Hematopoietic multipotent progenitor cell treated with erythropoietin and hydrocortisone succinate and interleukin-3 and kit ligand, for 17 days (in vitro differentiated cells): ENCODE measurements at regions not wholly inside any gene's neighbourhood (a gene's known extent, or its start where the extent isn't known, plus 50 kb on each side); places are given as distances from the start of the nearest gene placed in this dataset.
"Not testable (repeated sequence)": the region's sequence is repeated elsewhere in the genome, so short reads cannot be mapped to it uniquely, and the experiment has no call there.

ENCODE experiments used
- DNase-seq: peaks from one replicate; pipeline ENCODE4 v3.0.0-alpha.2; 2015; ENCODE audit warnings: low spot score

DNA sequence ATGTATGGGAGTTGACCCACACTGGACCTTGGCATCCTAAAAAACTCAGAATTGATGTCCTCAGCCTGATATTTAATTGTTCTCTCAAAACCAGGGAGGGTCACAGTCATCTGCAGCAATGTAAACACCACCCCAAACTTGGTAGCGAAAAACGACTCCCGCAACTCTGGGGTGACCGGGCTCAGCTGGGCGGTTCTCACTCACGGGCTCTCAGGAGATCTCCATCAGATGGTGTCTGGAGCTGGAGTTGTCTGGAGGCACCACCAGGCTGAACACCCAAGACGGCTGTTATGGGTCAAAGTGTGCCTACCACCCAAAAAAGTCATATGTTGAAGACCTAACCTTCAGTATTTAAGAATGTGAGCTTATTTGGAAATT lies 50.9 kb upstream of the NXT1 start:
- DNase-seq, result no peak

DNA sequence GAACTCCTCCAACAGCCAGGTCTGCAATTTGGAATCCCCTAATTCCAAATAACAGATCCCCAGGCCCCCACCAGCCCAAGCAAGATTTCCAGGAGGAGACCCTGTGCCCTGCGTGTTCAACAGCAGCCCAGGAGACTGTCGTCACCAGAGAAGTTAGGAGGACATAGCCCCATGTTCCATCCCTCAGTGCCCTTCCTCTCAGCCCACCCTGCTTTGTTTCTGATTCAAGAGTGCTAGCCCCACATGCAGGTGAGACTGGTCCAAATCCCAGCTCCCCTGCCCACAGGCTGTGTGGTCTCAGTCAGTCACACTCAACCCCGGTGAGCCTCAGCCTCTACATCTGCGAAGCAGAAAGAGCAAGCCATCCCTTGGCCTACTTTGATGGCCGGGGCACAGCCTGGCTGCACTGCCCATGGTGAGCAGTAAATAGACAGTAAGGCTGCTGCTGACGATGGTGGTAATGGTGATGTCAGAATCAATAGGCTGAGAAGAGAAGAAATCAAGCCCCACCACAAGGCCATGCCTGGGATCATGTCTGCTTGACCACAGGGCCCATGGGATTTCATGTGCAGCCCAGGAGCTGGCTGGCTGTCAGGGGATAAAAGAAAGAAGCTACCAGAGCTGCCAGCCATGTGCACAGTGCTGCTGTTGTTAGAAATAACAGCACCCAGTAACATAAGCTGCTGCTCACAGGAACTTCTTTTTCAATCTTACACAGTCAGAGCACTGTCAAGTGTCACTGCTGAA lies 51.5 kb upstream of the NXT1 start:
- DNase-seq, result no peak

DNA sequence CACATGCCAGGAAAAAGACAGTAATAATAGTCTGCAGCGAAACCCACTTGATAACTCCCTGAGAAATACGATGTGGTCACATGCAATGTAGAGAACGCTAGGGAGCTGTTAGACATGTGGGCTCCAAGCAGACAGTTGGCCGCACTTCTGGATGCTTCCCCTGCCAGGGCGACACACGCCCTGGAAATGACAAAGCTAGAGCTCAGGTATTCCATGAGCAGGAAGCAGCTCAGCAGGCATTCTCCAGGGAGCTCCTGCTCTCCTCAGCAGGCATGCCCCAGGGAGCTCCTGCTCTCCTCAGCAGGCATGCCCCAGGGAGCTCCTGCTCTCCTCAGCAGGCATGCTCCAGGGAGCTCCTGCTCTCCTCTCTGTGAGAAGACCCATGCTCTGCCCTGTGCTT lies 52.4 kb upstream of the NXT1 start:
- DNase-seq, result no peak

DNA sequence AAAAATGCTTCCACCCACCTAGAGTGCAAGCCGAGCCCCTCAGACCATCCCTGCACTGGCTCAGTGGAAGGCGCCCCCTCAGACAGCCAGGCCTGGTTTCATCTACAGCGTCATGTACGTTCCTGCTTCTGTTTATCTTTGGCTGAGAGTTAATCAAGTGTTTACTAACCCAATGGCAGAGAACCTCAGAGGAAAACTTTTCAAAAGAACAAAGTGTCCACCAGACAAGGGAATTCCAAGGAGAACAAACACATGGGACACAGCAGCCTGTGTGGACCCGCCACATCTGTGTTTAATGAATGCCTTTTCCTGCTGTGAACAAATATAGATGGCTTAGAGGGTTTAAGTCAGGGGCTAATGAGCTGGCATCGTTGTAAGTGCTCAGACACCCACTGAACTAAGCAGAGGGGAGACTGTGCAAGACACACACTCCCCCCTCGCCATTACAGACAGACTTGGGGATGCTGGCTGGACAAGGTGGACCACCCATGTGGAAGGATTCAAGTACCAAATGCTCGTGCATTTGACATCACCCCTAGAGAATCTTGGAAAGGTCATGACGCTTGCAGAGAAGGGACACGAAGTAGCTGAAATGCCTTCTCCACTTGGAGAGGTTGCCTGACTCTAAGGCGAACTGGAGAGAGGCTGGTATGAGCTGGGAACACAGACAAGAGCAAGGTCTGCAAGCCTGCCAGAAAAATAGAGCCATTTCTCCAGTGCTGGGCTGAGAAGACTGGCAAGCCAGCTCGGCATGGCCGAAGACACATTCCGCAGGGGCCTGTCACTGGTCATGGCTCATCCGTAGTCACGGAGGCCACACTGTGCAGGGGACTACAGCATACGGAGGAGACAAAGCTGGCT lies 53.5 kb upstream of the NXT1 start:
- DNase-seq, result no peak

DNA sequence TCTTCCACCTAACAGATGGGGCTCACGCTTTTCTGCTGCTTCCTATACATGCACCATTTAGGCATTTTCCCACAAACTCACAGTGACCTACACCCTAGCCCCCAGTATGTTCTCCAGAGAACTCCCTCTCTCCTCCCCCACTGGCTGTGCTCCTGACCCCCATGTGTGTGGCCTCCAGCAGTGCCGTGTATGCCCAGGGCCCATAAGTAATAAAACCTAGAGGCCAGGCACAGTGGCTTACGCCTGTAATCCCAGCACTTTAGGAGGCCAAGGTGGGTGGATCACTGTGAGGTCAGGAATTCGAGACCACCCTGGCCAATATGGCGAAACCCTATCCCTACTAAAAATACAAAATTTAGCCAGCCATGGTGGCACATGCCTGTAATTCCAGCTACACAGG lies 54.7 kb upstream of the NXT1 start:
- no peak for DNase-seq

DNA sequence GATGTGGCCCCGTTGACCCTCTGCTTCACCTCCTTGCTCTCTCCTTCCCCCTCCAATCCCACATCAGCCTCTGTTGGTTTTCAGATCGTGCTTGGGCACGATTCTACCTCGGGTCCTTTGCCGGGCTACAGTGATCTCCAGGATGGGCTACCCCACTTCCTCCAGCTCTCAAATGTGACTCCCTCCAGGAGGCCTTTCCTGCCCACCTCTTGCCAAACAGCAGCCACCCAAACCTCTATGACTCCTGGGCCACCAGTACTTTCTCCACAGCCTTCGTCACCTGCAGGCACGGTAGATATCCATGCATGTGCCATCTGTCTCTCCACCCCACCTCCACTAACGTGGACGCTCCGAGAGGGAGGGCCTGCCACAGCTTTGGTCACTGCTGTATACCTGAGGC lies 55.9 kb upstream of the NXT1 start:
- DNase-seq, result no peak

DNA sequence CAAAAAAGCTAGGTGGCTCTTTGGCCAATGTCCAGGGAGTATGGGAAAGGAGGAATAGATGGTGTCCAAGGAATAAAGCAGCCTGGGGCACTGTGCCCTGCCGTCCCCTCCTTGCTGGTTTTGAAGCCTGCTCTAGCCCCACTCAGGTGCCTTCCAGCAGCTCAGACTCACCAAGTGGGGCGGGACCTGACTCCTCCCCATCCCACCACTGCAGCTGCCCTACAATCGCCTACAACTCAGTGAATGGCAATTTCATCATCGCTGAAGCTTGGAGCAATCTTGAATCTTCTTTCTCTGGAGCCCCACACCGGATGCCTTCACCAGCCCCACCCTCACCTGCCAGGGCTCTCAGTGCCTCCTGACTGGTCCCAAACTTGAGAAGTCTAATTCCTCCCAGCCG lies 56.4 kb upstream of the NXT1 start:
- DNase-seq, result no peak

DNA sequence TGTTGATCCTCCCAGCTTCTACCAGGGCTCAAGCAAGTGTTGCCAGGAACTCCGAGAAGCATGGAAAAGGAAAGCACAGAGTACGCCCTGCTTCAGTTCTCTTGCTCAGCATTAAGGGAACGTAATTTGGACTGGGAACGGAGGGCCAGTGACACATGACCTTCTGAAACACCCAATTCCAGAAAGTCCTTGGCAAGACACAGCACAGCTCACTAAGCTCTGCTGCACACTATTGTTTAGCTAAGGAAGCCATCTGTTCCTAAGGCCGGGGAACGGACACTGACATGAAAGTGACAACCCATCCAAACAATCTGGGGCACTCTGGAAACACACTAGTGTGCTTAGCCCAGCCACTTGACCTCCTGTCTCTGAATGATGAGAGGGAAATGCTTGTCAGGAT lies 56.9 kb upstream of the NXT1 start:
- DNase-seq, result no peak

DNA sequence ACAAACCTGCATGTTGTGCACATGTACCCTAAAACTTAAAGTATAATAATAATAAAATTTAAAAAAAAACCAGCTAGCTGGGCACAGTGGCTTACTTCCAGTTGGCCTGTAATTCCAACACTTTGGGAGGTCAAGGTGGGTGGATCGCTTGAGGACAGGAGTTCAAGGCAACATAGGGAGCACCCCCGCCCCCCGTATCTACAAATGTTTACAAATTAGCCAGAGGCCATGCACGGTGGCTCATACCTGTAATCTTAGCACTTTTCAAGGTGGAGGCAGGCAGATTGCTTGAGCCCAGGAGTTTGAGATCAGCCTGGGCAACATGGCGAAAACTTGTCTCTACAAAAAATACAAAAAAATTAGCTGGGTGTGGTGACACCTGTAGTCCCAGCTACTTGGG lies 58.3 kb upstream of the NXT1 start:
- DNase-seq, result not testable (repeated sequence)

DNA sequence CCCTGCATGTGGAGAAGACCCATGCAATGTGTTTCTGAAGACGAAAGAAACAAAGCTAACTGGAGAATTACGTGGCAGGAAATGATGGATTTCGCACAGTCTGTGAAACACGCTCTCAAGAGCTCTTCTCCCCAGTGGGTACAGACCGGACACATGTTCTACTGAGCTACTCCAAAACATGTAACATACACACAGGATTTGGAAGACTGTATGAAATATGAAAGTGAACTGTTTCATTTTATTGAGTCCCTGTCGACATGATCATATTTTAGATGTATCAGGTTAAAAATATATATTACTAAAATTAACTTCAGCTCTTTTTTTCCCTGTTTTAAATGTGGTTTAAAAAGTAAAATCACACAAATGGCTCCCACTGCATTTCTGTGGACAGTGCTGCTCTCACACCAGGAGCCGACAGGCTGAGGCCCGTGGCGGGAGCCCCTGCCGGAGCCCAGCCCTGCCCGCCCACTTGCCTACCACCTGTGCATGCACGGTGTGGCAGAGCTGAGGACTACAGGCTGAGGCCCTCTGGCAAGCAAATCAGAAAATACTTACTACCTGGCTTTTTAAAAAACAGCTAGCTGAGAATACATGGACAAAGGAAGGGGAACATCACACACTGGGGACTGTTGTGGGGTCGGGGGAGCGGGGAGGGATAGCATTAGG lies 58.9 kb upstream of the NXT1 start:
- no peak for DNase-seq

DNA sequence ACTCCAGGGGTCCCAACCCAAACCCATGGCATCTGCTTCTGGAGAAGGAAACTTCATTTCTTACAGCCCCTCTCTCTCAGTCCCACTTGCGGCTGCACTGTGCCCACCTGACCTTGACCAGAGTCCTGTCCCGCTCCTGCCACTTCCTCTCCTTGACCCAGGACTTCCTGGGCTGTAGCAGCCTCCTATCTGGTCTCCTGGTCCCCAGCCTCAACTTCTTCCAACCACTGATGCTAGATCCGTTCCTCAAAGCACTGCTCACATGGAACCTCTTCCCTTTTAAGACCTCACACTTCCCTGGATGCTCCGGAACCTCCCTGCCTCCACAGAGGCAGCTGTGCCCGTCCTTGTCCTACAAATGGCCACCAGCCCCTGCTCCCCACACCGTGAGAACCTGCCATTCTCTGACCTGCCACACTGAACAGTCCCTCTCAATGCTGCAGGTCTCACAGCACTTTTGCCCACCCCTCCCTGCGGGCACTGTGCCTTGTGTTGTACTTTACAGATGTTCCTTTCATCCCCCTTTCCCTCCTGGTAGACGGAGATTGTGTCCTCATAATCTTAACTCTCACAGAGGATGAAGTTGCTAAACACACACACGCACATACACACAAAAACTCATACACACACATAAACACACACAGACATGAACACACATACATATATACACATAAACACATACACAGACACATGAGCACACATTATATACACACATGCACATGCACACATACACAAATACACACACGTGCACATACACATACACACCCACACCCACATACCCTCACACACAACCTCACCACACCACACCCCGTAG lies 59.6 kb upstream of the NXT1 start:
- DNase-seq, result no peak

DNA sequence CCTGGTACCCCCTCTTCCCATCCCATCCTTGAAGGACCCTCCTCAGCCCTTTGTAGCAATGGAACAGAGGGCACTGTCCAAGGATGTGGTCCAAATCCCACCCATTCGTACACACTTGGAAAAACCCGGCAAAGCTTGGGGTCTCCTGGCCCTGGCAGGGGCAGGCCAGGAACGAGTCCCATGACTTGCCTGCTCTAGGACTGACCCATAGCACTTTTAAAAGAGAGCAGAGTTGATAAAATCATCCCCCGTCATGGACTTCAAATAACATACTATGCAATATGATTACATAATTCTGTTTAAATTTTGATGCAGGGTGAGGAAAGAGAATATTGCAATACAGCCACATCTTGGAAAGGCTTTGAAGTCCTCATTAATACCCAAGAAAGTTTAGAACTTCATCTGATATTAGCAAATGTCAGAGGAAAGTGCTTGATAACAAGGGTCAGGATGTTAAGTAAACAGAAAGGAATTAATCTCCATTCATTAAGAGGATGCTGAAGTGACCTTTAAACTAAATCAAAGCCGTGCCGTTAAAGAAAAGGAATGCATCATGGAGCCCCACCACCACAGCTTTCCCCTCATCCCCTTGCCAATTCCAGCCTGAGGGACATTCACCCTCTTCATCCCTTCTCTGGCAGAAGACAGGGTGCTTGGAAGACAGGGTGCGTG lies 60.7 kb upstream of the NXT1 start:
- no peak for DNase-seq

DNA sequence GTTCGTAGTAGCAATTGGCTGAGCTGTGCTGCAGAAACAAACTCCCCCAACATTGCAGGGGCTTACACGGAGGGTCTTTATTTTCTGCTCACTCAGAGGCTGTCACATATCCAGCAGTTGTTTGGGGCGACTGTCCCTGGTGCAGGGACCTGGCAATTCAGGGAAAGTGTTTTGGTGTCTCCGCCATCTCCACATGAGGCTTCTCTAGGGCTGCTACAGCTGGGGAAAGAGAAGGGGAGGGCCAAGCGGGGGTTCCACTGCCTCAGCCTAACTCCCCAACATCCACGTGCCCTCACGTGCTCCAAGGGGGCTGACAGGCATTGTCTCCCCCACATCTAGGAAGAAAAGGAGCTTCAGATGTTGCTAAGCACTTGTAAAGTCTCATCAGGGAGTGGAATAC lies 61.3 kb upstream of the NXT1 start:
- no peak for DNase-seq

DNA sequence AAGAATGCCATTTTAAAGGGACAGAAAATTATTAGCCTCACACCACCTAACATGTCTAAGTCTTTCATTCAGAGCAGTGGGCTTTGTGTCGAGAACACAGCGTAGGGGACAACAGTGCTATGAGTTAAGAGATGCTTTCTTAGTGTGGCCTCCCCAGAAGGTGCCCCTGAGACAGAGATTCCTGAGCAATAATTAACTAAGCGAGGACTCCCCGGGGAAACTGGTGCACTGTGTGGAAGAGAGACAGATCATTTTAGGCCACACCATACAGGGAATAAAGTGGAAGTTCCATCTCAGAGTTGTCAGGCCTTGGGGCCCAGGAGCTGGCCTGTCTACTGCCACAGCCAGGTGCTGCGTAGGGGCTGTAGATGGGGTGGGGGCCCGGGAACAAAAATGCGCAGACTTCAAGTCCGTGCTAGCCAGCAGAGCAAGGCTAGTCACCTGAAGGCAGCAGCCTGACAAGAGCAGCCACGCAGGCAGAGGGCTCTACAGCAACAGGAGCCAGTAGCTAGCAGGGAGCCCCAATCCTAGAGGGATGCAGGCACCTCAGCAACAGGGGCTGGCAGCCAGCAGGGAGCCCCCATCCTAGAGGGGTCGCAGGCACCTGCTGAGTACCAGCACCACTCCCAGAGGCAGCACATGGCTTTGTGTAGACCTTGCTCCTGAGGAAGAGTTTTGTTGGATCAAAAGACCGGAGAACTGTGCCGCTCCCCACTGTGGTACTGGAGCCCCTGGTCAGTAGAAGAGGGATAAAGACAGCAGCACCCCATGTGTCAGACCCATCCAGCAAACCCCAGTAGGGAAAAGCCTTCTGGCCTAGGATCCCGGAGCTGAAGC lies 63.0 kb upstream of the NXT1 start:
- DNase-seq, result no peak

DNA sequence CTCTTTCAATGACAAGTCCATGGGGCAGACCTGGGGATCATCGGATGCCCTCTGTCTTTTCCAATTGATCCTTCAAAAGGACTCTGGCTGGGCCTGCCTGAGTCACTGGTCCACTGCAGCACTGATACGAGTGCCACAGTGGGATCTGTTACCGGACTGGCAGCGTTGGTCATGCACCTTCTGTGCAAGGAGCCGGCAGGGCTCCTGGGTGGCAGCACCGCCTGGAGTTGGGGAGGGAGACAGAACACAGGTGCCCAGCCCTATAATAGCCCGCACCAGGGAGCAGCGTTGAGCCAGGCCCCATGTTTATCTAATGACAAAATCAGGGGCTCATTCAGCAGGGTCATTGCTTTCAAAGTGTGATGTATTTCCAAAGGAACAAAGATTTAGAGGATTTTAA lies 64.2 kb upstream of the NXT1 start:
- DNase-seq, result no peak

DNA sequence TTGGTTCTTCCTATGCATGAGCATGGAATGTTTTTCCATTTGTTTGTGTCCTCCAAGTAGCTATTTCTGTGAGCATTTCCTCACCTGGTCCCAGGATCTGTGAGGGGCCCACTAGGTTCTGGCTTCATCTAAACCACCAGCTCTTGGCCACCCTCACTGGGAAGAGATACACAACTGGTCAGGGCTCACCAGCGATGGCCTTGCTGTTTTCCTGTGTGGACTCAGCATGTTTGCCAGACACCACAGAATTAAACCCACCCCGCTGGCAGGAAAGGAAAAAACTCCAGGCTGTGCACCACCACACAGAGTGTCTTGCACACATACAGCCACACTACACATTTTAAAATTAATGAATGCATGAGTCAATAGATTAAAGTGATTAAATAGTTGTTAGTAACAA lies 65.1 kb upstream of the NXT1 start:
- no peak for DNase-seq

DNA sequence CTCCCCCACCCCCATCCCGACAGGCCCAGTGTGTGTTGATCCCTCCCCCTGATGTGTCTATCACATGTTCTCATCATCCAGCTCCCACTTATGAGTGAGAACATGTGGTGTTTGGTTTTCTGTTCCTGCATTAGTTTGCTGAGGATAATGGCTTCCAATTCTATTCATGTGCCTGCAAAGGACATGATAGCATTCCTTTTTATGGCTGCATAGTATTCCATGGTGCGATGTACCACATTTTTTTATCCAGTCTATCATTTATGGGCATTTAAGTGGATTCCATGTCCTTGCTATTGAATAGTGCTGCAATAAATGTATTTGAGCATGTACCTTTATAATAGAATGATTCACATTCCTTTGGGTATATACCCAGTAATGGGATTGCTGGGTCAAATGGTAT lies 66.6 kb upstream of the NXT1 start:
- DNase-seq, result no peak

DNA sequence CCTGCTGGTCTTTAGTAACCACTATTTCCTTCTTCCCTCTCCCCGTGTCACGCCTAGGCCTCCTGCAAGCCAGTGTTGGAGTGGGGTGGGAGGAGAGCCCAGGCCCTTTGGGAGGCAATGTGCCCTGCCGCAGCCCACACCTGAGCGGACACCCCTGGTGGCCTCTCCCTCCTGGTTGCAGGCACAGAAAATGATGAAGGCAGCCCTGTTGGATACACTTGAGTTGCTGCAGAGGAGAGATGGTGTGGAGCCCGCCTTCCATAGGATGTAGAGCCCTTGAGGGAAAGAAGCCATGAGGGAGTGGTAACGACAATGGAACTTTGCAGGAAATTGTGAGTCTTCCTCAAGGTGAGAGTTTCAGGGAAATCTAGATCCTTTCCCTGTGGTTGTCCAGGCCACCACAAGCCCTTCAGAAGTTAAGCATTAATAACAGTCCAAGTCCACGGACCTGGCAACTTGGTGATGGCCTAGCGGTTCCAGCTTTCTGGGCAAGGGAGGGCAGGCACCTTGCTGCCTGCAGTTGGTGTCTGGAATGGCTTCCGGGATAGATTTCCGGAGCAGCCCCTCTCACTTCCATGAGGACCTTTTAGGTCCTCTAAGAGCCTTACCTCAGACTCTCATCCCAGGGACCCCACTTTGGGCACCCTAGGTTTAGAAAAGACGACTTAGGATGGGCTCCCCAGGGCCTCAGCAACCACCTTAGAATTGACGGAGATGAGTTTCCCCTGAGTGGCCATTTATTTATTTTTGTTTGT lies 67.3 kb upstream of the NXT1 start:
- no peak for DNase-seq

DNA sequence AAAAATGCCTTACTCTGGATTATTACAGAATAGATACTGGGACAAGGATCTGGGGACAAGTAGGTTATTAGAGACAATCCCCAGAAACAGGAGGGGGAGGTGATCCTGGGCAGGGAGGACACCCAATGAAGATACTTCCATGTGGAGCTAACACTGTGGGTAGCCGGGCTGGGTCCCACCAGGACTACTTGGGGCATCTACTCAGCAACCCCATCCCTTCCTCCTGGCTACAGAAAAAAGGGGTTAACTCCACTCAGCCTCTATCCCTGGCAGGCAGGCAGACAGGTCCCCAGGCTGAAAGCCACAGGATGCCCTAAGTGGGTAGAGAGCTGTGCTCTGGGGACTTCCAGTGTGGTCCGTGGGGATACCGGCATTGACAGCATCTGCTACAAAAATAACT lies 68.0 kb upstream of the NXT1 start:
- no peak for DNase-seq

DNA sequence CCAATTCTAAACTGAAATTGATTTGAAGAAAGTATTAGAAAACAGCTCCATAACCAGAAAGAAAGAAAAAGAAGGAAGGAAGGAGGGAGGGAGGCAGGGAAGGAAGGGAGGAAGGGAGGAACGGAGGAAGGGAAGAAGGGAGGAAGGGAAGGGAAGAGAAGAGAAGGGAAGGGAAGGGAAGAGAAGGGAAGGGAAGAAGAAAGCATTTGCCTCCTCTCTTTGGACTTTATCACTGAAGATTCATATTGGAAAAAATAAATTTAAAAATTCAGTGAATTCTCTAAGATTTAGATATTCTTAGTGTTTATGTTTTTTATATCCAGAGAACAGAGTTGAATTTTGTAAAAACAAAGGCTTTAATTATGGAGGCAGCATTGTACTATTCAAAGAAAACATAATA lies 68.5 kb upstream of the NXT1 start:
- no peak for DNase-seq
